ENCODE measurements at regions not wholly inside any gene's neighbourhood (a gene's known extent, or its start where the extent isn't known, plus 50 kb on each side); places are given as distances from the start of the nearest gene placed in this dataset.

DNA sequence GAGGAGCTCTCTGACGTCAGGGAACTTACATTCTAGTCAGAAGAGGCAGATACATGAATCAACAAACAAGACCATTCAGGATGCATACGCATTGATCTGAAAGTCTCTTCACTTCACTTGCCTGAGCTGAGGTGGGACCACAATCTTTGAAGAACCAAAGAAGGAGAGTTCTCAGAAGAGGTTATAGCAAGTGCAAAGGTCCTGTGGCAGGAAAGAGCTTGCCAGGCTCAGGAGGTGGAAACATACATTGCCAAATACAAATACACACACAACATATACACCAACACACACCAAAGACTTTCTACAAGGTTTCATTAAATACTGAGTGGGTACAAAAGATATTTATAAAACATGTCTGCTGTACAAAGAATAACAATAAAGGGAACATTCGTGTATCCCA lies 86.8 kb upstream of the GJB5 start:
- TF ChIP-seq, protein P1, sequence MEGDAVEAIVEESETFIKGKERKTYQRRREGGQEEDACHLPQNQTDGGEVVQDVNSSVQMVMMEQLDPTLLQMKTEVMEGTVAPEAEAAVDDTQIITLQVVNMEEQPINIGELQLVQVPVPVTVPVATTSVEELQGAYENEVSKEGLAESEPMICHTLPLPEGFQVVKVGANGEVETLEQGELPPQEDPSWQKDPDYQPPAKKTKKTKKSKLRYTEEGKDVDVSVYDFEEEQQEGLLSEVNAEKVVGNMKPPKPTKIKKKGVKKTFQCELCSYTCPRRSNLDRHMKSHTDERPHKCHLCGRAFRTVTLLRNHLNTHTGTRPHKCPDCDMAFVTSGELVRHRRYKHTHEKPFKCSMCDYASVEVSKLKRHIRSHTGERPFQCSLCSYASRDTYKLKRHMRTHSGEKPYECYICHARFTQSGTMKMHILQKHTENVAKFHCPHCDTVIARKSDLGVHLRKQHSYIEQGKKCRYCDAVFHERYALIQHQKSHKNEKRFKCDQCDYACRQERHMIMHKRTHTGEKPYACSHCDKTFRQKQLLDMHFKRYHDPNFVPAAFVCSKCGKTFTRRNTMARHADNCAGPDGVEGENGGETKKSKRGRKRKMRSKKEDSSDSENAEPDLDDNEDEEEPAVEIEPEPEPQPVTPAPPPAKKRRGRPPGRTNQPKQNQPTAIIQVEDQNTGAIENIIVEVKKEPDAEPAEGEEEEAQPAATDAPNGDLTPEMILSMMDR (conservative IDR thresholded peaks at IDR 0.05; ENCODE audit: low read depth, low read length): no peak
- no peak for TF ChIP-seq EZH2 (IDR thresholded peaks at IDR 0.05; ENCODE audit: low read length, unreplicated experiment)
